Endothelial cell of umbilical vein (primary cell): ENCODE measurements at regions not wholly inside any gene's neighbourhood (a gene's known extent, or its start where the extent isn't known, plus 50 kb on each side); places are given as distances from the start of the nearest gene placed in this dataset.

Experiments
- EZH2 ChIP-seq: IDR thresholded peaks from 2 replicates; pipeline ENCODE4 v1.6.1; 2012; ENCODE audit warnings: borderline replicate concordance, low read depth, mild to moderate bottlenecking, moderate library complexity, low read length, inconsistent platforms; ENCODE audit not compliant: severe bottlenecking
- JUN ChIP-seq: IDR thresholded peaks from 2 replicates; pipeline ENCODE4 v1.6.1; 2011; ENCODE audit warnings: borderline replicate concordance, low read depth; ENCODE audit not compliant: insufficient read length, insufficient read depth
- MYC ChIP-seq: IDR thresholded peaks from one replicate; pipeline ENCODE4 v1.6.1; 2011; ENCODE audit warnings: mild to moderate bottlenecking, low read depth, low read length
- POLR2A ChIP-seq: IDR thresholded peaks from 2 replicates; pipeline ENCODE4 v1.6.1; 2012; ENCODE audit warnings: low read depth, mild to moderate bottlenecking, control low read depth, low read length
- POLR2AphosphoS5 ChIP-seq: IDR thresholded peaks from 2 replicates; pipeline ENCODE4 v1.6.1; 2012; ENCODE audit warnings: low read depth, mild to moderate bottlenecking, control low read depth, low read length, moderate library complexity; ENCODE audit not compliant: insufficient read depth
- TF ChIP-seq, protein P1 (sequence below): IDR thresholded peaks from 2 replicates; pipeline ENCODE4 v1.6.1; 2011; ENCODE audit not compliant: insufficient read depth, insufficient read length
- TF ChIP-seq, protein P2 (sequence below), 2 donors: IDR thresholded peaks; 1 replicate in 1 of 2; 2 replicates in 1 of 2; pipeline ENCODE4 v1.5.1; 2011; ENCODE audit warnings: low read length in 2 of 2, mild to moderate bottlenecking in 2 of 2, moderate library complexity in 2 of 2, control low read depth in 1 of 2, inconsistent platforms in 1 of 2, low read depth in 1 of 2; ENCODE audit not compliant: insufficient read depth in 1 of 2; ENCODE audit errors: extremely low read depth in 1 of 2

DNA sequence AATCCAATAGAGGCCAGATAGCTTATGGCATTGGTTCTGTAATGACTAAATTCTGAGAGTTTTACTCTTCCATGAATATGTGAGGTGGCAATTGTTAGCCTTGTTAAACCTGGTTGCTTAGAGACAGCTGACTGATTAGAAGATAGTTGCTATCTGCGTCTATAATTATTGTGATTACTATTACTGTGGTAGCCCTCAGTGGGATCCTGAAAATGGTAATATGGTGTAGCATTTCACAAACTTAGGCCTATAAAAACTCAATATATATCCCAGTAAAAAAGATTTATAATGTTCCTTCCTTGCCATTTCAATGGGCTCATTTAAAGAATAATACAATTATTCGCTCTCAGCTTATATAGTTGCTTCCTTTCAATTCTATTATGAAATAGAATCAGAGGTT, 405.8 kb upstream of the CDH2 start:
- TF ChIP-seq POLR2A (no peak), MYC (no peak), EZH2 (no peak), POLR2AphosphoS5 (no peak), JUN (no peak)
- TF ChIP-seq, protein P1, sequence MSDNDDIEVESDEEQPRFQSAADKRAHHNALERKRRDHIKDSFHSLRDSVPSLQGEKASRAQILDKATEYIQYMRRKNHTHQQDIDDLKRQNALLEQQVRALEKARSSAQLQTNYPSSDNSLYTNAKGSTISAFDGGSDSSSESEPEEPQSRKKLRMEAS = no peak
- TF ChIP-seq, protein P2, sequence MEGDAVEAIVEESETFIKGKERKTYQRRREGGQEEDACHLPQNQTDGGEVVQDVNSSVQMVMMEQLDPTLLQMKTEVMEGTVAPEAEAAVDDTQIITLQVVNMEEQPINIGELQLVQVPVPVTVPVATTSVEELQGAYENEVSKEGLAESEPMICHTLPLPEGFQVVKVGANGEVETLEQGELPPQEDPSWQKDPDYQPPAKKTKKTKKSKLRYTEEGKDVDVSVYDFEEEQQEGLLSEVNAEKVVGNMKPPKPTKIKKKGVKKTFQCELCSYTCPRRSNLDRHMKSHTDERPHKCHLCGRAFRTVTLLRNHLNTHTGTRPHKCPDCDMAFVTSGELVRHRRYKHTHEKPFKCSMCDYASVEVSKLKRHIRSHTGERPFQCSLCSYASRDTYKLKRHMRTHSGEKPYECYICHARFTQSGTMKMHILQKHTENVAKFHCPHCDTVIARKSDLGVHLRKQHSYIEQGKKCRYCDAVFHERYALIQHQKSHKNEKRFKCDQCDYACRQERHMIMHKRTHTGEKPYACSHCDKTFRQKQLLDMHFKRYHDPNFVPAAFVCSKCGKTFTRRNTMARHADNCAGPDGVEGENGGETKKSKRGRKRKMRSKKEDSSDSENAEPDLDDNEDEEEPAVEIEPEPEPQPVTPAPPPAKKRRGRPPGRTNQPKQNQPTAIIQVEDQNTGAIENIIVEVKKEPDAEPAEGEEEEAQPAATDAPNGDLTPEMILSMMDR (IDR thresholded peaks at IDR 0.05; ENCODE audit: extremely low read depth in 1 of 2, insufficient read depth in 1 of 2, low read depth in 1 of 2, low read length in 2 of 2) = no peak
